ENCODE measurements at regions not wholly inside any gene's neighbourhood (a gene's known extent, or its start where the extent isn't known, plus 50 kb on each side); places are given as distances from the start of the nearest gene placed in this dataset.

GRCh38 chr3:110614186-110614585, 457.4 kb upstream of the NECTIN3 start:
- H3K4me1 ChIP-seq: no peaks in the 10 kb centered on the region
- TF ChIP-seq POLR2A (IDR thresholded peaks at IDR 0.05) (no peak), CTCF (IDR thresholded peaks at IDR 0.05) (no peak)
- H3K36me3 ChIP-seq: no peaks in the 10 kb centered on the region
- H3K9me3 ChIP-seq: no peaks in the 10 kb centered on the region
- no peak overlapping the region for H3K4me3 ChIP-seq
- H3K27me3 ChIP-seq: no peaks in the 10 kb centered on the region
- no peak overlapping the region for H3K27ac ChIP-seq
- DNase-seq: no peak

GRCh38 chr3:110615454-110615853, 456.2 kb upstream of the NECTIN3 start:
- H3K9me3 ChIP-seq: no peaks in the 10 kb centered on the region
- no peak overlapping the region for H3K27ac ChIP-seq
- TF ChIP-seq POLR2A (IDR thresholded peaks at IDR 0.05) (no peak), CTCF (IDR thresholded peaks at IDR 0.05) (no peak)
- no peak overlapping the region for H3K4me3 ChIP-seq
- no peaks in the 10 kb centered on the region for H3K4me1 ChIP-seq
- H3K36me3 ChIP-seq: no peaks in the 10 kb centered on the region
- H3K27me3 ChIP-seq: no peaks in the 10 kb centered on the region
- no peak for DNase-seq

GRCh38 chr3:110618512-110619226, 452.9 kb upstream of the NECTIN3 start:
- H3K4me3 ChIP-seq: no peak overlapping the region
- no peaks in the 10 kb centered on the region for H3K9me3 ChIP-seq
- no peak for DNase-seq
- TF ChIP-seq POLR2A (IDR thresholded peaks at IDR 0.05): no peak
- no peak for TF ChIP-seq CTCF (IDR thresholded peaks at IDR 0.05)
- no peaks in the 10 kb centered on the region for H3K4me1 ChIP-seq
- no peaks in the 10 kb centered on the region for H3K27me3 ChIP-seq
- H3K27ac ChIP-seq: no peak overlapping the region
- H3K36me3 ChIP-seq: no peaks in the 10 kb centered on the region

- Histone ChIP-seq H3K27ac (no peak overlapping the region), H3K27me3 (no peaks in the 10 kb centered on the region), H3K9me3 (no peaks in the 10 kb centered on the region), H3K36me3 (no peaks in the 10 kb centered on the region), H3K4me1 (no peaks in the 10 kb centered on the region), H3K4me3 (no peak overlapping the region)
- TF ChIP-seq POLR2A (IDR thresholded peaks at IDR 0.05) (no peak), CTCF (IDR thresholded peaks at IDR 0.05) (no peak)
- no peak for DNase-seq
Measured at GRCh38 chr3:110620118-110620517, 451.5 kb upstream of the NECTIN3 start.

GRCh38 chr3:110623571-110623970, 448.0 kb upstream of the NECTIN3 start:
- Histone ChIP-seq H3K27me3 (no peaks in the 10 kb centered on the region), H3K36me3 (no peaks in the 10 kb centered on the region), H3K4me1 (no peaks in the 10 kb centered on the region), H3K27ac (no peak overlapping the region), H3K4me3 (no peak overlapping the region), H3K9me3 (no peaks in the 10 kb centered on the region)
- no peak for TF ChIP-seq CTCF (IDR thresholded peaks at IDR 0.05)
- no peak for TF ChIP-seq POLR2A (IDR thresholded peaks at IDR 0.05)
- no peak for DNase-seq

GRCh38 chr3:110624576-110624975, 447.0 kb upstream of the NECTIN3 start:
- Histone ChIP-seq H3K4me3 (no peak overlapping the region), H3K9me3 (no peaks in the 10 kb centered on the region), H3K27ac (no peak overlapping the region), H3K27me3 (no peaks in the 10 kb centered on the region), H3K4me1 (no peaks in the 10 kb centered on the region), H3K36me3 (no peaks in the 10 kb centered on the region)
- no peak for DNase-seq
- TF ChIP-seq POLR2A (IDR thresholded peaks at IDR 0.05) (no peak), CTCF (IDR thresholded peaks at IDR 0.05) (no peak)

All from Peyer's patch (tissue), 4 donors.